ENCODE measurements at regions not wholly inside any gene's neighbourhood (a gene's known extent, or its start where the extent isn't known, plus 50 kb on each side); places are given as distances from the start of the nearest gene placed in this dataset.

- no peak for TF ChIP-seq CHD2 (IDR thresholded peaks at IDR 0.05; ENCODE audit: low read length, partially characterized antibody)
- TF ChIP-seq, protein P1, sequence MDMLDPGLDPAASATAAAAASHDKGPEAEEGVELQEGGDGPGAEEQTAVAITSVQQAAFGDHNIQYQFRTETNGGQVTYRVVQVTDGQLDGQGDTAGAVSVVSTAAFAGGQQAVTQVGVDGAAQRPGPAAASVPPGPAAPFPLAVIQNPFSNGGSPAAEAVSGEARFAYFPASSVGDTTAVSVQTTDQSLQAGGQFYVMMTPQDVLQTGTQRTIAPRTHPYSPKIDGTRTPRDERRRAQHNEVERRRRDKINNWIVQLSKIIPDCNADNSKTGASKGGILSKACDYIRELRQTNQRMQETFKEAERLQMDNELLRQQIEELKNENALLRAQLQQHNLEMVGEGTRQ (IDR thresholded peaks at IDR 0.05; ENCODE audit: borderline replicate concordance, low read depth, low read length), result no peak
- TF ChIP-seq PBX3 (IDR thresholded peaks at IDR 0.05), result no peak
- no peak for TF ChIP-seq TAF1 (IDR thresholded peaks at IDR 0.05; ENCODE audit: borderline replicate concordance, low read depth, low read length)
- no peak for TF ChIP-seq SMC3 (IDR thresholded peaks at IDR 0.05; ENCODE audit: low read depth, low read length)
- no peak for TF ChIP-seq MXI1 (IDR thresholded peaks at IDR 0.05; ENCODE audit: low read depth, low read length)
- TF ChIP-seq NRF1 (IDR thresholded peaks at IDR 0.05; ENCODE audit: low read depth, low read length), result no peak
Observed at GRCh38 chr1:58287894-58288623, 258.5 kb downstream of the OMA1 start (continued).

- Histone ChIP-seq H3K36me3 (replicated peaks in 1 of 2; ENCODE audit: control insufficient read depth in 1 of 2, insufficient read depth in 2 of 2, low read length in 1 of 2) (no peaks in the 10 kb centered on the region), H2AFZ (ENCODE audit: low read depth) (no peak overlapping the region), H3K27ac (ENCODE audit: low read depth in 2 of 2, low read length in 1 of 2) (no peak overlapping the region), H4K20me1 (ENCODE audit: insufficient read depth) (no peaks in the 10 kb centered on the region), H3K9me2 (no peaks in the 10 kb centered on the region), H3K27me3 (ENCODE audit: insufficient read depth) (no peaks in the 10 kb centered on the region), H3K4me3 (ENCODE audit: low read depth in 2 of 2, low read length in 1 of 2) (no peak overlapping the region), H3F3A (replicated peaks; ENCODE audit: insufficient read depth) (no peaks in the 10 kb centered on the region), H3K4me2 (no peak overlapping the region), H3K9ac (no peak overlapping the region), H3K79me2 (ENCODE audit: insufficient read depth) (no peaks in the 10 kb centered on the region), H3K9me3 (no peaks in the 10 kb centered on the region), H3K4me1 (ENCODE audit: control insufficient read depth in 1 of 2, insufficient read depth in 2 of 2, low read depth in 1 of 2, low read length in 1 of 2) (no peaks in the 10 kb centered on the region)
- no peak for DNase-seq
- TF ChIP-seq POLR2AphosphoS5 (IDR thresholded peaks at IDR 0.05; ENCODE audit: low read depth, low read length) (no peak), TCF12 (IDR thresholded peaks at IDR 0.05) (no peak), GABPA (IDR thresholded peaks at IDR 0.05; ENCODE audit: low read depth) (no peak), MAX (IDR thresholded peaks at IDR 0.05; ENCODE audit: low read depth) (no peak)
- TF ChIP-seq, protein P1 (IDR thresholded peaks at IDR 0.05; ENCODE audit: borderline replicate concordance, low read depth, low read length), result no peak
- ChIA-PET CTCF (interaction anchor here (1.6 kb wide), 1 partner anchor 10 kb away, joined by 3 read pairs; no protein-coding TSS in a partner anchor), POLR2A (no interaction called here)
Observed at GRCh38 chr1:58284225-58284510, 262.4 kb downstream of the OMA1 start.

All from SK-N-SH (cell line).